Astrocyte (in vitro differentiated cells and primary cell): ENCODE measurements at regions not wholly inside any gene's neighbourhood (a gene's known extent, or its start where the extent isn't known, plus 50 kb on each side); places are given as distances from the start of the nearest gene placed in this dataset.

ENCODE experiments used
- CTCF ChIP-seq: IDR thresholded peaks from 2 replicates; pipeline ENCODE4 v1.5.1; 2011; ENCODE audit warnings: low read depth, mild to moderate bottlenecking, inconsistent platforms, low read length, moderate library complexity; ENCODE audit not compliant: insufficient read depth
- EZH2 ChIP-seq: IDR thresholded peaks from 2 replicates; pipeline ENCODE4 v1.6.1; 2012; ENCODE audit warnings: mild to moderate bottlenecking, low read length, inconsistent platforms; ENCODE audit not compliant: insufficient read depth

GRCh38 chr15:69525543-69525942, 72.9 kb downstream of the RPLP1 start:
- TF ChIP-seq CTCF, result no peak
- no peak for TF ChIP-seq EZH2
